Loucy (cell line): ENCODE measurements at regions not wholly inside any gene's neighbourhood (a gene's known extent, or its start where the extent isn't known, plus 50 kb on each side); places are given as distances from the start of the nearest gene placed in this dataset.

Experiments used
- CTCF ChIP-seq: fragments of 200-600 bp; sonication (generic); conservative IDR thresholded peaks from 2 replicates; pipeline ENCODE4 v1.5.1; 2014; ENCODE audit warnings: mild to moderate bottlenecking, antibody characterized with exemption, low read length
- EZH2phosphoT487 ChIP-seq: fragments of 200-600 bp; IDR thresholded peaks from 2 replicates; pipeline ENCODE4 v1.6.1; 2018; ENCODE audit warnings: antibody characterized with exemption, mild to moderate bottlenecking, moderate library complexity, borderline replicate concordance

GRCh38 chr6:9365378-9365777, 930.0 kb upstream of the SLC35B3 start:
- TF ChIP-seq CTCF (no peak), EZH2phosphoT487 (no peak)
